GM12878 (cell line): ENCODE measurements at regions not wholly inside any gene's neighbourhood (a gene's known extent, or its start where the extent isn't known, plus 50 kb on each side); places are given as distances from the start of the nearest gene placed in this dataset.

Experiments used
- ATAC-seq: fragments of 200-7000 bp; cut with Tn5 transposase; 3 replicates; pipeline ENCODE4 v1.9.1; 2020; ENCODE audit warnings: mild to moderate bottlenecking, moderate library complexity
- BruUV-seq: library from RNA; stranded (reverse); fragments of 400-500 nt; replicated peaks from 2 replicates; lab custom pipeline; 2021; lab: Mats Ljungman, UMichigan
- CTCF ChIA-PET: fragments of 300-600 bp; sonication (Branson Sonifier 250); formaldehyde crosslinking; extraction: SDS; loops from one replicate; lab custom pipeline; 2021; ENCODE audit warnings: inconsistent platforms; lab: Yijun Ruan, JAX
- POLR2A ChIA-PET: fragments of 350-600 bp; formaldehyde crosslinking; extraction: SDS; loops from one replicate; lab custom pipeline; 2021; ENCODE audit warnings: inconsistent platforms; lab: Charles Lee
- RAD21 ChIA-PET: fragments of 300-600 bp; sonication (Branson Sonifier 250); formaldehyde crosslinking; loops from one replicate; lab custom pipeline; 2023; ENCODE audit warnings: antibody characterized with exemption; ENCODE audit not compliant: unreplicated experiment; lab: Charles Lee
- SMC1A ChIA-PET: fragments of 300-600 bp; sonication (Branson Sonifier 250); formaldehyde crosslinking; loops from one replicate; lab custom pipeline; 2023; ENCODE audit not compliant: unreplicated experiment, uncharacterized antibody; lab: Charles Lee
- DNase-seq: peaks from one replicate; pipeline ENCODE4 v3.0.0-alpha.2; 2011; ENCODE audit warnings: low read depth, low spot score
- FAIRE-seq: peaks from 3 replicates; lab custom pipeline; 2011; peaks lifted over from hg19 to GRCh38; lab: Jason Lieb, UNC
- H2AFZ ChIP-seq: 2 replicates; pipeline ENCODE4 v1.6.0; 2011; ENCODE audit warnings: low read depth, low read length, control low read depth; ENCODE audit not compliant: control insufficient read depth
- H3K27ac ChIP-seq: 2 replicates; pipeline ENCODE4 v1.5.1; 2011; ENCODE audit warnings: control low read depth; ENCODE audit not compliant: control insufficient read depth, insufficient read depth
- H3K27me3 ChIP-seq, 2 experiments: replicated peaks in 1 of 2; 2 replicates each; pipeline versions ENCODE4 v1.6.0 to v1.6.1; 2011; ENCODE audit warnings: low read length in 1 of 2; ENCODE audit not compliant: control insufficient read depth in 2 of 2, insufficient read depth in 2 of 2
- H3K36me3 ChIP-seq, 2 experiments: 2 replicates each; pipeline ENCODE4 v1.5.1; 2011; ENCODE audit warnings: low read length in 1 of 2; ENCODE audit not compliant: control insufficient read depth in 2 of 2, insufficient read depth in 2 of 2
- H3K4me1 ChIP-seq: 2 replicates; pipeline ENCODE4 v1.6.1; 2011; ENCODE audit warnings: mild to moderate bottlenecking, low read length, moderate library complexity, mixed read lengths; ENCODE audit not compliant: control insufficient read depth, insufficient read depth
- H3K4me2 ChIP-seq: 2 replicates; pipeline ENCODE4 v1.6.0; 2011; ENCODE audit warnings: control low read depth; ENCODE audit not compliant: control insufficient read depth, insufficient read depth
- H3K4me3 ChIP-seq: fragments of 200-600 bp; sonication (generic); 2 replicates; pipeline ENCODE4 v1.5.1; 2016
- H3K79me2 ChIP-seq: 2 replicates; pipeline ENCODE4 v1.6.0; 2011; ENCODE audit warnings: low read length; ENCODE audit not compliant: control insufficient read depth, insufficient read depth
- H3K9ac ChIP-seq: 2 replicates; pipeline ENCODE4 v1.8.0; 2011; ENCODE audit warnings: low read length, control low read depth, mixed read lengths; ENCODE audit not compliant: control insufficient read depth, insufficient read depth
- H3K9me3 ChIP-seq: replicated peaks from 3 replicates; pipeline ENCODE4 v1.5.1; 2011; ENCODE audit warnings: mild to moderate bottlenecking, low read length; ENCODE audit not compliant: control insufficient read depth, insufficient read depth
- H4K20me1 ChIP-seq: 2 replicates; pipeline ENCODE4 v1.6.0; 2011; ENCODE audit not compliant: control insufficient read depth, insufficient read depth
- BCL3 ChIP-seq: IDR thresholded peaks from 2 replicates; pipeline ENCODE4 v1.6.1; 2011; ENCODE audit warnings: borderline replicate concordance, low read depth, mild to moderate bottlenecking, moderate library complexity, low read length; ENCODE audit not compliant: insufficient read depth, poor library complexity, severe bottlenecking
- CHD1 ChIP-seq: IDR thresholded peaks from 2 replicates; pipeline ENCODE4 v1.6.1; 2012; ENCODE audit warnings: low read depth, low read length, improper control_type of control experiment
- E4F1 ChIP-seq: fragments of 450-650 bp; IDR thresholded peaks from 2 replicates; pipeline ENCODE4 v1.6.1; 2018; ENCODE audit warnings: borderline replicate concordance, mild to moderate bottlenecking; ENCODE audit not compliant: partially characterized antibody
- MEF2A ChIP-seq: IDR thresholded peaks from 2 replicates; pipeline ENCODE4 v1.6.1; 2011; ENCODE audit warnings: low read depth, mild to moderate bottlenecking, low read length, moderate library complexity; ENCODE audit not compliant: insufficient read depth
- NR2C2 ChIP-seq: IDR thresholded peaks from 2 replicates; pipeline ENCODE4 v1.6.1; 2011; ENCODE audit warnings: borderline replicate concordance, low read depth; ENCODE audit not compliant: control insufficient read depth, insufficient read length
- RELB ChIP-seq: fragments of 450-650 bp; IDR thresholded peaks from 2 replicates; pipeline ENCODE4 v1.6.1; 2017; ENCODE audit warnings: low read depth, mild to moderate bottlenecking, moderate library complexity
- RFX5 ChIP-seq: IDR thresholded peaks from 2 replicates; pipeline ENCODE4 v1.6.1; 2011; ENCODE audit warnings: low read depth, low read length, improper control_type of control experiment
- SPI1 ChIP-seq: IDR thresholded peaks from 2 replicates; pipeline ENCODE4 v1.6.1; 2011; ENCODE audit warnings: low read depth, mild to moderate bottlenecking, low read length, moderate library complexity, borderline replicate concordance; ENCODE audit not compliant: insufficient read depth
- TAF1 ChIP-seq: IDR thresholded peaks from 2 replicates; pipeline ENCODE4 v1.6.1; 2011; ENCODE audit warnings: mild to moderate bottlenecking, low read depth, low read length, borderline replicate concordance
- ZNF24 ChIP-seq: fragments of 450-650 bp; IDR thresholded peaks from 2 replicates; pipeline ENCODE4 v1.6.1; 2017; ENCODE audit warnings: antibody characterized with exemption, mild to moderate bottlenecking
- WGBS: methylation state at CpG from one replicate; pipeline ENCODE4 v1.1.6; 2016; ENCODE audit warnings: low lambda C conversion rate; ENCODE audit not compliant: insufficient replicate concordance, insufficient coverage; ENCODE audit errors: missing lambda C conversion rate; 5-methylcytosine and 5-hydroxymethylcytosine counted together
- in situ Hi-C: fragments of 300-500 bp; cut with MboI; formaldehyde crosslinking; loops from 9 replicates; pipeline ENCODE4 v1.14.3; 2018; ENCODE audit warnings: mixed read lengths
- intact Hi-C: fragments of 100-400 bp; cut with micrococcal nuclease; formaldehyde crosslinking; loops from one replicate; pipeline ENCODE4 v1.14.2; 2022; ENCODE audit not compliant: unreplicated experiment

GRCh38 chr2:18719978-18720775 is 130.8 kb upstream of the NT5C1B start:
- intact Hi-C loops (no loop called here), in situ Hi-C loops (no loop called here)
- SMC1A ChIA-PET: interaction anchor here (1.0 kb wide), 1 partner anchor 9 kb away, joined by 3 read pairs; no protein-coding TSS in a partner anchor
- no peaks in the 10 kb centered on the region for H3K27me3 ChIP-seq
- no peaks in the 10 kb centered on the region for H3K4me1 ChIP-seq
- H3K4me3 ChIP-seq: no peak overlapping the region
- WGBS: 14% methylated on average over 4 of the region's 4 CpGs
- no peak overlapping the region for H3K27ac ChIP-seq
- H3K9ac ChIP-seq: no peak overlapping the region
- POLR2A ChIA-PET: no interaction called here
- no peaks in the 10 kb centered on the region for H4K20me1 ChIP-seq
- no peaks in the 10 kb centered on the region for H3K79me2 ChIP-seq
- no peak for FAIRE-seq
- H2AFZ ChIP-seq: no peak overlapping the region
- H3K9me3 ChIP-seq: no peaks in the 10 kb centered on the region
- no peaks in the 10 kb centered on the region for H3K36me3 ChIP-seq
- CTCF ChIA-PET: no interaction called here
- no peak for ATAC-seq
- no peak for DNase-seq
- no peak overlapping the region for H3K4me2 ChIP-seq
- no TSS peak for BruUV-seq
- TF ChIP-seq TAF1 (no peak), RFX5 (no peak), BCL3 (no peak), NR2C2 (no peak), CHD1 (no peak), ZNF24 (no peak), MEF2A (no peak), RELB (no peak), SPI1 (no peak), E4F1 (no peak)
- RAD21 ChIA-PET: no interaction called here
